Brain microvascular endothelial cell (primary cell): ENCODE measurements at regions not wholly inside any gene's neighbourhood (a gene's known extent, or its start where the extent isn't known, plus 50 kb on each side); places are given as distances from the start of the nearest gene placed in this dataset.
"Not testable (repeated sequence)": the region's sequence is repeated elsewhere in the genome, so short reads cannot be mapped to it uniquely, and the experiment has no call there.

Source experiments
- DNase-seq: peaks from one replicate; pipeline ENCODE4 v3.0.0-alpha.2; 2020
- H3K27ac ChIP-seq: fragments of 250-450 bp; sonication (Bioruptor Pico); 2 replicates; pipeline ENCODE4 v1.5.1; 2020; ENCODE audit warnings: mild to moderate bottlenecking, moderate library complexity
- H3K27me3 ChIP-seq: fragments of 250-450 bp; sonication (Bioruptor Pico); replicated peaks from 2 replicates; pipeline ENCODE4 v1.5.1; 2020; ENCODE audit warnings: mild to moderate bottlenecking
- H3K36me3 ChIP-seq: fragments of 250-450 bp; sonication (Bioruptor Pico); replicated peaks from 2 replicates; pipeline ENCODE4 v1.5.1; 2020; ENCODE audit warnings: mild to moderate bottlenecking
- H3K4me3 ChIP-seq: 2 replicates; pipeline ENCODE4 v1.5.1; 2011; ENCODE audit warnings: low read depth, mild to moderate bottlenecking, control low read depth, low read length, moderate library complexity
- CTCF ChIP-seq: IDR thresholded peaks from 2 replicates; pipeline ENCODE4 v1.5.1; 2011; ENCODE audit warnings: low read depth, mild to moderate bottlenecking, moderate library complexity, low read length, control low read depth, inconsistent platforms; ENCODE audit errors: missing control alignments
- in situ Hi-C: cut with HindIII; loops from 2 replicates; pipeline ENCODE4 v1.10.0; 2017; ENCODE audit warnings: low sequenced_read_pairs, low pct_ligation_motif_present

- Histone ChIP-seq H3K27me3 (no peaks in the 10 kb centered on the region), H3K36me3 (no peaks in the 10 kb centered on the region), H3K4me3 (no peak overlapping the region), H3K27ac (no peak overlapping the region)
- no peak for DNase-seq
- in situ Hi-C loops: no loop called here
- no peak for TF ChIP-seq CTCF
Measured at GRCh38 chr6:16822975-16823717, 61.9 kb upstream of the ATXN1 start.

GRCh38 chr6:16822529-16822928 lies 61.3 kb upstream of the ATXN1 start:
- Histone ChIP-seq H3K36me3 (no peaks in the 10 kb centered on the region), H3K27ac (no peak overlapping the region), H3K27me3 (no peaks in the 10 kb centered on the region), H3K4me3 (no peak overlapping the region)
- no peak for DNase-seq
- in situ Hi-C loops: no loop called here
- TF ChIP-seq CTCF: no peak

- Histone ChIP-seq H3K27me3 (no peaks in the 10 kb centered on the region), H3K36me3 (no peaks in the 10 kb centered on the region), H3K27ac (no peak overlapping the region), H3K4me3 (no peak overlapping the region)
- in situ Hi-C loops: no loop called here
- DNase-seq: no peak
- TF ChIP-seq CTCF: no peak
Measured at GRCh38 chr6:16821834-16822264, 60.6 kb upstream of the ATXN1 start.

- H3K4me3 ChIP-seq, H3K36me3 ChIP-seq, DNase-seq, H3K27ac ChIP-seq, in situ Hi-C loops, H3K27me3 ChIP-seq: not testable (repeated sequence)
Measured at GRCh38 chr6:16820262-16820661, 59.0 kb upstream of the ATXN1 start.

- no peak overlapping the region for H3K4me3 ChIP-seq
- no peaks in the 10 kb centered on the region for H3K36me3 ChIP-seq
- peak; percentile 64 for TF ChIP-seq CTCF
- no peaks in the 10 kb centered on the region for H3K27me3 ChIP-seq
- in situ Hi-C loops: no loop called here
- DNase-seq: no peak
- H3K27ac ChIP-seq: no peak overlapping the region
Measured at GRCh38 chr6:16819752-16820151, 58.5 kb upstream of the ATXN1 start.

- in situ Hi-C loops: no loop called here
- TF ChIP-seq CTCF: no peak
- Histone ChIP-seq H3K4me3 (no peak overlapping the region), H3K36me3 (no peaks in the 10 kb centered on the region), H3K27me3 (no peaks in the 10 kb centered on the region), H3K27ac (no peak overlapping the region)
- DNase-seq: no peak
Measured at GRCh38 chr6:16818992-16819626, 57.8 kb upstream of the ATXN1 start.
